Spleen (tissue), 7 donors: ENCODE measurements at regions not wholly inside any gene's neighbourhood (a gene's known extent, or its start where the extent isn't known, plus 50 kb on each side); places are given as distances from the start of the nearest gene placed in this dataset.

ENCODE experiments used
- CTCF ChIP-seq, 11 experiments: fragments of 200-600 bp in 7 of 11; fragments of 450-650 bp in 4 of 11; sonication (generic) in 4 of 11; IDR thresholded peaks in 8 of 11; conservative IDR thresholded peaks in 3 of 11; 1 replicate in 7 of 11; 2 replicates in 4 of 11; pipeline versions ENCODE4 v1.4.0 to v1.8.0; 2016 to 2021; ENCODE audit warnings: antibody characterized with exemption in 11 of 11, inconsistent platforms in 4 of 11, mild to moderate bottlenecking in 1 of 11
- POLR2AphosphoS5 ChIP-seq, 3 donors: sonication (generic); formaldehyde crosslinking; IDR thresholded peaks; one replicate each; pipeline ENCODE4 v1.5.1; 2017; ENCODE audit warnings: antibody characterized with exemption in 3 of 3
- donor health status: DM: no; HTN: no; CAD: no; lungs with moderate emphysema.
- donor health status: DM: no; HTN: no; CAD: no.
- donor health status: DM: no; HTN: no; CAD: no.

GRCh38 chr6:72521684-72522083 lies 100.2 kb upstream of the KCNQ5 start:
- TF ChIP-seq CTCF (IDR thresholded peaks at IDR 0.05 in 8 of 11, conservative IDR thresholded peaks at IDR 0.05 in 3 of 11) (no peak), POLR2AphosphoS5 (IDR thresholded peaks at IDR 0.05) (no peak)
